ENCODE measurements at regions not wholly inside any gene's neighbourhood (a gene's known extent, or its start where the extent isn't known, plus 50 kb on each side); places are given as distances from the start of the nearest gene placed in this dataset.

- H3K4me1 ChIP-seq (ENCODE audit: control insufficient read depth in 1 of 2, insufficient read depth in 2 of 2, low read depth in 1 of 2, low read length in 1 of 2), result no peaks in the 10 kb centered on the region
- 7% methylated on average over 2 of the region's 2 CpGs for WGBS (ENCODE audit: low lambda C conversion rate)
- no peaks in the 10 kb centered on the region for H3K9me2 ChIP-seq
- no peak for DNase-seq
- H3K9ac ChIP-seq, result no peak overlapping the region
- H3F3A ChIP-seq (replicated peaks; ENCODE audit: insufficient read depth), result no peaks in the 10 kb centered on the region
- no peak for TF ChIP-seq SMC3 (IDR thresholded peaks at IDR 0.05; ENCODE audit: low read depth, low read length)
- no peak for TF ChIP-seq USF1 (IDR thresholded peaks at IDR 0.05; ENCODE audit: borderline replicate concordance, low read depth)
- TF ChIP-seq NRF1 (IDR thresholded peaks at IDR 0.05; ENCODE audit: low read depth, low read length), result no peak
- no peak for TF ChIP-seq SIN3A (IDR thresholded peaks at IDR 0.05; ENCODE audit: borderline replicate concordance, low read depth, low read length)
- no peak for TF ChIP-seq MXI1 (IDR thresholded peaks at IDR 0.05; ENCODE audit: low read depth, low read length)
- TF ChIP-seq NFIC (IDR thresholded peaks at IDR 0.05; ENCODE audit: borderline replicate concordance), result no peak
- no peak for TF ChIP-seq YY1 (IDR thresholded peaks at IDR 0.05; ENCODE audit: low read depth)
- no peak for TF ChIP-seq IRF3 (IDR thresholded peaks at IDR 0.05; ENCODE audit: low read depth, low read length)
- no peak for TF ChIP-seq REST (IDR thresholded peaks at IDR 0.05; ENCODE audit: low read depth, low read length)
- no peak for TF ChIP-seq ZBTB33 (IDR thresholded peaks at IDR 0.05; ENCODE audit: borderline replicate concordance, low read depth)
- TF ChIP-seq USF2 (IDR thresholded peaks at IDR 0.05; ENCODE audit: borderline replicate concordance, low read depth, low read length), result no peak
- TF ChIP-seq TEAD4 (IDR thresholded peaks at IDR 0.05; ENCODE audit: borderline replicate concordance, insufficient read depth), result no peak
- TF ChIP-seq TCF12 (IDR thresholded peaks at IDR 0.05), result no peak
- no peak for TF ChIP-seq RXRA (IDR thresholded peaks at IDR 0.05; ENCODE audit: borderline replicate concordance, low read depth)
- no peaks in the 10 kb centered on the region for H3K79me2 ChIP-seq (ENCODE audit: insufficient read depth)
- ChIA-PET CTCF (no interaction called here), POLR2A (no interaction called here)
- H3K9me3 ChIP-seq, result no peaks in the 10 kb centered on the region
- no peaks in the 10 kb centered on the region for H3K27me3 ChIP-seq (ENCODE audit: insufficient read depth)
- no peak overlapping the region for H3K4me2 ChIP-seq
- H3K36me3 ChIP-seq (replicated peaks in 1 of 2; ENCODE audit: control insufficient read depth in 1 of 2, insufficient read depth in 2 of 2, low read length in 1 of 2), result no peaks in the 10 kb centered on the region
- H3K4me3 ChIP-seq (ENCODE audit: low read depth in 2 of 2, low read length in 1 of 2), result no peak overlapping the region
- no peaks in the 10 kb centered on the region for H4K20me1 ChIP-seq (ENCODE audit: insufficient read depth)
- H3K27ac ChIP-seq (ENCODE audit: low read depth in 2 of 2, low read length in 1 of 2), result no peak overlapping the region
- no peak overlapping the region for H2AFZ ChIP-seq (ENCODE audit: low read depth)
These were observed 516.3 kb upstream of the CADM2 start for GRCh38 chr3:84442533-84442932.
